ENCODE measurements at regions not wholly inside any gene's neighbourhood (a gene's known extent, or its start where the extent isn't known, plus 50 kb on each side); places are given as distances from the start of the nearest gene placed in this dataset.

DNA sequence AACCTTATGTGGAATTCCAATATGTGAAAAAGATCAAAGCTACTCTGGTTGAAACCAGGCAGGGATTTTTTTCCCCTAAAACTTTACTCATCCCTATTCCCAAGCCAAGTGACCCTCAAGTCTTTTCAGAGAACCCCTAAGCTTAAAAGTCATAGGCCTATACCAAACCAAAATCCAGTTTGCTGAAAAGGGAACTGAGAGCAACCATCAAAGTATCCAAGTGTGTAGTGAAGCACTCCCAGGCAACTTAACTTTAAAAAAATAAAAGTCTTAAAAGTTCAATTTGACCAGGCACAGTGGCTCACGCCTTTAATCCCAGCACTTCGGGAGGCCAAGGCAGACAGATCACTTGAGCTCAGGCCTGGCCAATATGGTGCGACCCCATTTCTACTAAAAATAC, 101.2 kb upstream of the DAAM1 start:
- TF ChIP-seq POLR2AphosphoS5 (IDR thresholded peaks at IDR 0.05) (no peak), POLR2A (IDR thresholded peaks at IDR 0.05) (no peak), EP300 (IDR thresholded peaks at IDR 0.05) (no peak)
- TF ChIP-seq, protein P1, sequence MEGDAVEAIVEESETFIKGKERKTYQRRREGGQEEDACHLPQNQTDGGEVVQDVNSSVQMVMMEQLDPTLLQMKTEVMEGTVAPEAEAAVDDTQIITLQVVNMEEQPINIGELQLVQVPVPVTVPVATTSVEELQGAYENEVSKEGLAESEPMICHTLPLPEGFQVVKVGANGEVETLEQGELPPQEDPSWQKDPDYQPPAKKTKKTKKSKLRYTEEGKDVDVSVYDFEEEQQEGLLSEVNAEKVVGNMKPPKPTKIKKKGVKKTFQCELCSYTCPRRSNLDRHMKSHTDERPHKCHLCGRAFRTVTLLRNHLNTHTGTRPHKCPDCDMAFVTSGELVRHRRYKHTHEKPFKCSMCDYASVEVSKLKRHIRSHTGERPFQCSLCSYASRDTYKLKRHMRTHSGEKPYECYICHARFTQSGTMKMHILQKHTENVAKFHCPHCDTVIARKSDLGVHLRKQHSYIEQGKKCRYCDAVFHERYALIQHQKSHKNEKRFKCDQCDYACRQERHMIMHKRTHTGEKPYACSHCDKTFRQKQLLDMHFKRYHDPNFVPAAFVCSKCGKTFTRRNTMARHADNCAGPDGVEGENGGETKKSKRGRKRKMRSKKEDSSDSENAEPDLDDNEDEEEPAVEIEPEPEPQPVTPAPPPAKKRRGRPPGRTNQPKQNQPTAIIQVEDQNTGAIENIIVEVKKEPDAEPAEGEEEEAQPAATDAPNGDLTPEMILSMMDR (IDR thresholded peaks at IDR 0.05): no peak
- Histone ChIP-seq H3K27me3 (no peaks in the 10 kb centered on the region), H3K9me3 (no peaks in the 10 kb centered on the region), H3K27ac (no peak overlapping the region), H3K36me3 (no peaks in the 10 kb centered on the region), H3K4me1 (no peaks in the 10 kb centered on the region), H3K4me3 (no peak overlapping the region)
- DNase-seq (ENCODE audit: low spot score in 2 of 2): no peak
- 86% methylated on average over 3 of the region's 3 CpGs for WGBS

DNA sequence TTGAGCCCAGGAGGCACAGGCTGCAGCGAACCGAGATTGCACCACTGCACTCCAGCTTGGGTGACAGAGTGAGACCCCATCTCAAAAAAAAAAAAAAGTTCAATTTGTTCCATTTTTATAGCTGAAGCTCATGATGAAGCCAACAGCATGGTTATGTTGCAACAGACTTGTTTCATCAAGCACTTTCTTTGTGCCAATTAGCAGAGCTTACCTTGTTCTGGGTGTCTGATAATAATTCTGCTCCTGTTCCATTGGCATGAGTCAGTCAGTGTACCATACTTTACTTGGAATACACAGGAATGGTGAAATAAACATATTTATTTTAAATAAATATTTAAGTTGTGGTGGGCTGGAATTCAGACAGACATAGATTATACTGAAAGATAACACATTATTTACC, 100.8 kb upstream of the DAAM1 start:
- no peaks in the 10 kb centered on the region for H3K9me3 ChIP-seq
- TF ChIP-seq EP300 (IDR thresholded peaks at IDR 0.05) (no peak), POLR2A (IDR thresholded peaks at IDR 0.05) (no peak), POLR2AphosphoS5 (IDR thresholded peaks at IDR 0.05) (no peak)
- TF ChIP-seq, protein P1 (IDR thresholded peaks at IDR 0.05): no peak
- 97% methylated on average over 2 of the region's 2 CpGs for WGBS
- H3K4me3 ChIP-seq: no peak overlapping the region
- H3K27ac ChIP-seq: no peak overlapping the region
- no peaks in the 10 kb centered on the region for H3K36me3 ChIP-seq
- no peaks in the 10 kb centered on the region for H3K27me3 ChIP-seq
- H3K4me1 ChIP-seq: no peaks in the 10 kb centered on the region
- DNase-seq (ENCODE audit: low spot score in 2 of 2): no peak

DNA sequence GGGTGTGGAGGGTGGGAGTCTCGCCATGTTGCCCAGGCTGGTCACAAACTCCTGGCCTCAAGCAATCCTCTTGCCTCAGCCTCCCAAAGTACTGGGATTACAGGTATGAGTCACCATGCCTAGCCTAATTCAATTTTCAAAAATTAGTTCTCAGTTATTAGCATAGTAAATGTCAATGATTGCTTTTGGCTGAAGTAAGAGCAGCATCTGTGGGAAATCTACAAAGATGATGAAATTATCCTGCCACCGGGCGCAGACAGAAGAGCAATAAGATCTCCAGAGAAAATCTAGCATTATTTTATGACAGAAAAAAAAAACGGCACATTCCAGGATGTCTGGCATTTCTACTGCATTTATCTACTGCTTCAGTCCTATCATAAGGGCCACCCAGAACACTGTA, 97.9 kb upstream of the DAAM1 start:
- 42% methylated on average over 4 of the region's 4 CpGs for WGBS
- Histone ChIP-seq H3K4me3 (no peak overlapping the region), H3K36me3 (no peaks in the 10 kb centered on the region), H3K27ac (no peak overlapping the region), H3K4me1 (no peaks in the 10 kb centered on the region), H3K9me3 (no peaks in the 10 kb centered on the region), H3K27me3 (no peaks in the 10 kb centered on the region)
- TF ChIP-seq, protein P1 (IDR thresholded peaks at IDR 0.05): no peak
- no peak for TF ChIP-seq POLR2A (IDR thresholded peaks at IDR 0.05)
- TF ChIP-seq EP300 (IDR thresholded peaks at IDR 0.05): no peak
- TF ChIP-seq POLR2AphosphoS5 (IDR thresholded peaks at IDR 0.05): no peak
- DNase-seq (ENCODE audit: low spot score in 2 of 2): no peak

DNA sequence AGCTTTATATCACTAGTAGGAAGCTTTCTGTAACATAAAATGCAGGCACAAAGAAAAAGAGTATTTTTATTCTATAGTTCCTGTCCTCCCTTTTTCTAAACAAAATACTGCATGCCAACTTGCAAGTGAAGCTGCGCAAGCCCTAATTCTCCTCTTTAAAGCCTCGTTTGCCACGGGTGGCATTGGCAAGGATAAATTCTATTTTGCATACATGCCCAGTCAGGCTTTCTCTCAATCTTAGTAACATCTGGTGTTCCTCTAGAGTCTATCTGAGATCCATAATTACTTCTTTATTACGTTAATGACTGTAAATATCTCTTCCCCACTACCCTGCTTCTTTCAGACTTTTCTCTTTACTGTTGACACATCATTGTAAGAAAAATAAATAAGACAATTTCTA, 97.1 kb upstream of the DAAM1 start:
- H3K27me3 ChIP-seq: no peaks in the 10 kb centered on the region
- no peak for DNase-seq (ENCODE audit: low spot score in 2 of 2)
- no peaks in the 10 kb centered on the region for H3K9me3 ChIP-seq
- H3K4me1 ChIP-seq: peaks cover 3% of the 10 kb centered on the region
- WGBS: 49% methylated on average over 4 of the region's 4 CpGs
- no peak overlapping the region for H3K27ac ChIP-seq
- no peak overlapping the region for H3K4me3 ChIP-seq
- H3K36me3 ChIP-seq: no peaks in the 10 kb centered on the region
- TF ChIP-seq EP300 (IDR thresholded peaks at IDR 0.05) (no peak), POLR2A (IDR thresholded peaks at IDR 0.05) (no peak), POLR2AphosphoS5 (IDR thresholded peaks at IDR 0.05) (no peak)
- TF ChIP-seq, protein P1 (IDR thresholded peaks at IDR 0.05): no peak

DNA sequence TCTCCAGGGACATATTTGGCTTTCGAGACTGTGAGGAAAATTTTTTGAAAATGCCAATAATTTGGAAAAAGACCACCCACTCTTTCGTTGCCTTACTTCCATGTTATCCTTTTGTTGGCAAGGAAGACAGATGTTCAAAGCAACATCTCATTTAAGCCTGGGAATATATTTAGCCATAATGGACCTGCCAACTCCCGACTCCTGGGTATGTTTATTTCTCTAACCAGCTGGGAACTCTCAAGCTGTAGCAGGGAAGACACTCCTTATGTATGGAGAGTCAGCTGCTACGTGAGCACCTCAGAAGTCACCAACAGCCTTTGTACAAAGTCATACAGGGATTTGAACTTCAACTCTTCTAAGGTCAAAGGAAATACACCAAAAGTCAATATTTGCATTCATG, 96.5 kb upstream of the DAAM1 start:
- H3K27me3 ChIP-seq: no peaks in the 10 kb centered on the region
- peaks cover 3% of the 10 kb centered on the region for H3K4me1 ChIP-seq
- no peaks in the 10 kb centered on the region for H3K9me3 ChIP-seq
- TF ChIP-seq, protein P1 (IDR thresholded peaks at IDR 0.05): no peak
- TF ChIP-seq POLR2AphosphoS5 (IDR thresholded peaks at IDR 0.05) (no peak), POLR2A (IDR thresholded peaks at IDR 0.05) (no peak), EP300 (IDR thresholded peaks at IDR 0.05) (no peak)
- H3K36me3 ChIP-seq: no peaks in the 10 kb centered on the region
- DNase-seq (ENCODE audit: low spot score in 2 of 2): no peak
- H3K4me3 ChIP-seq: no peak overlapping the region
- WGBS: 79% methylated on average over 4 of the region's 4 CpGs
- H3K27ac ChIP-seq: no peak overlapping the region
